Right atrium auricular region (tissue), 2 donors: ENCODE measurements at regions not wholly inside any gene's neighbourhood (a gene's known extent, or its start where the extent isn't known, plus 50 kb on each side); places are given as distances from the start of the nearest gene placed in this dataset.

Experiments
- DNase-seq: peaks from one replicate; pipeline ENCODE4 v3.0.0-alpha.2; 2019; ENCODE audit warnings: low spot score
- H3K27ac ChIP-seq, 2 donors: fragments of 200-600 bp; sonication (generic); 1 replicate in 1 of 2; 2 replicates in 1 of 2; pipeline ENCODE4 v1.5.1; 2016 to 2019
- H3K27me3 ChIP-seq, 2 donors: fragments of 200-600 bp; sonication (generic); one replicate each; pipeline versions ENCODE4 v1.5.1 to v1.6.0; 2017 to 2019
- H3K36me3 ChIP-seq: fragments of 200-600 bp; sonication (generic); one replicate; pipeline ENCODE4 v1.5.1; 2016
- H3K4me1 ChIP-seq, 2 donors: fragments of 200-600 bp; sonication (generic); one replicate each; pipeline versions ENCODE4 v1.5.1 to v1.6.0; 2017 to 2019
- H3K4me3 ChIP-seq, 2 donors: fragments of 200-600 bp; sonication (generic); 1 replicate in 1 of 2; 2 replicates in 1 of 2; pipeline ENCODE4 v1.5.1; 2017 to 2019; ENCODE audit warnings: mild to moderate bottlenecking in 1 of 2, moderate library complexity in 1 of 2
- H3K9me3 ChIP-seq, 2 donors: fragments of 200-600 bp; sonication (generic); one replicate each; pipeline ENCODE4 v1.5.1; 2019
- TF ChIP-seq, protein P1 (sequence below), 2 donors: fragments of 200-600 bp; sonication (generic); IDR thresholded peaks; one replicate each; pipeline ENCODE4 v1.5.1; 2019; ENCODE audit warnings: antibody characterized with exemption in 2 of 2

GRCh38 chr12:124632519-124632984 lies 65.1 kb upstream of the NCOR2 start:
- Histone ChIP-seq H3K9me3 (no peaks in the 10 kb centered on the region), H3K27me3 (no peaks in the 10 kb centered on the region), H3K4me3 (no peak overlapping the region), H3K4me1 (peaks cover 0 to 12% of the 10 kb centered on the region in 2 donors), H3K36me3 (no peaks in the 10 kb centered on the region), H3K27ac (no peak overlapping the region)
- TF ChIP-seq, protein P1, sequence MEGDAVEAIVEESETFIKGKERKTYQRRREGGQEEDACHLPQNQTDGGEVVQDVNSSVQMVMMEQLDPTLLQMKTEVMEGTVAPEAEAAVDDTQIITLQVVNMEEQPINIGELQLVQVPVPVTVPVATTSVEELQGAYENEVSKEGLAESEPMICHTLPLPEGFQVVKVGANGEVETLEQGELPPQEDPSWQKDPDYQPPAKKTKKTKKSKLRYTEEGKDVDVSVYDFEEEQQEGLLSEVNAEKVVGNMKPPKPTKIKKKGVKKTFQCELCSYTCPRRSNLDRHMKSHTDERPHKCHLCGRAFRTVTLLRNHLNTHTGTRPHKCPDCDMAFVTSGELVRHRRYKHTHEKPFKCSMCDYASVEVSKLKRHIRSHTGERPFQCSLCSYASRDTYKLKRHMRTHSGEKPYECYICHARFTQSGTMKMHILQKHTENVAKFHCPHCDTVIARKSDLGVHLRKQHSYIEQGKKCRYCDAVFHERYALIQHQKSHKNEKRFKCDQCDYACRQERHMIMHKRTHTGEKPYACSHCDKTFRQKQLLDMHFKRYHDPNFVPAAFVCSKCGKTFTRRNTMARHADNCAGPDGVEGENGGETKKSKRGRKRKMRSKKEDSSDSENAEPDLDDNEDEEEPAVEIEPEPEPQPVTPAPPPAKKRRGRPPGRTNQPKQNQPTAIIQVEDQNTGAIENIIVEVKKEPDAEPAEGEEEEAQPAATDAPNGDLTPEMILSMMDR (IDR thresholded peaks at IDR 0.05), result no peak
- DNase-seq, result no peak

DNA sequence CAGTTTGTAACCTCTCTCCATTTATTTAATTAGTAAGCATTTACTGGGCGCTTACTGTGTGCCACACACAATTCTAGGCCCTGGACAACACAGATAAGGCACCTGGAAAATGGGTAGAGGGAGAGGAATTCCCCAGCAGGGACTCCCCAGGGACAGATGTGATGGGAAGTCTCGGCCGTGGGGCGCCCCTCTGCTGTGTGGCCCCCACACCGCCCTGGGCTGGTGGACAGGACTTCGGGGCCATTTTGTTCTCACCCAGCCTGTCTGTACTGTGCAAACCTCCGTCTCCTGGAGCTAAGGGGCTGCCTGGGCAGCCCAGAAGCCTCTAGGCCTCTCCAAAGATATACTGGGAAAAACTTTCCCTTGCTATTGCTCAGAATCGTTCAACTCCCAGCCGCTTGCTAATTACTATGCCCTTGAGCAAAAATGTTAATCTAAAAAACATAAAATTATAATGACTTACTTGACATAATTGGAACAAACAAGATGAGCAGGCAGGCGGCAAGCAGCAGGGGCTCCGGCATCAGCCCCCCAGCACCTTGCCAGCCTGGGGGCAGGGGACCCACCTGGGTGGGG lies 64.4 kb upstream of the NCOR2 start:
- TF ChIP-seq, protein P1 (IDR thresholded peaks at IDR 0.05), result no peak
- DNase-seq, result no peak
- Histone ChIP-seq H3K27me3 (no peaks in the 10 kb centered on the region), H3K36me3 (no peaks in the 10 kb centered on the region), H3K27ac (no peak overlapping the region), H3K4me1 (peaks cover 0 to 19% of the 10 kb centered on the region in 2 donors), H3K4me3 (no peak overlapping the region), H3K9me3 (no peaks in the 10 kb centered on the region)

DNA sequence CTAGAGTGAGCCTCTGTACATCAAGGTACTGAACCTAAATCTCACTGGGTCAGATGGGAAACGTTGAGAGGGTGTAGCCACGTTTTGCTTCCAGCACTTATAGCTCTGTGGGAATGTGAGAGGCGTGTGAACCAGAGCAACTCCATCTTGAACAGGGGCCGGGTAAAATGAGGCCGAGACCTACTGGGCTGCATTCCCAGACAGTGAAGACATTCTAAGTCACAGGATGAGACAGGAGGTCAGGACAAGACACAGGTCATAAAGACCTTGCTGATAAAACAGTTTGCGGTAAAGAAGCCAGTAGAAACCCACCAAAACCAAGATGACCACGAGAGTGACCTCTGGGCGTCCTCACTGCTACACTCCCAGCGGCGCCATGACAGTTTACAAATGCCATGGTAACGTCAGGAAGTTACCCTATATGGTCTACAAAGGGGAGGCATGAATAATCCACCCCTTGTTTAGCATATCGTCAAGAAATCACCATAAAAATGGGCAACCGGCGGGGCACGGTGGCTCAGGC lies 63.4 kb upstream of the NCOR2 start:
- H3K4me1 ChIP-seq, result peaks cover 0 to 22% of the 10 kb centered on the region in 2 donors
- TF ChIP-seq, protein P1 (IDR thresholded peaks at IDR 0.05), result no peak
- no peak for DNase-seq

DNA sequence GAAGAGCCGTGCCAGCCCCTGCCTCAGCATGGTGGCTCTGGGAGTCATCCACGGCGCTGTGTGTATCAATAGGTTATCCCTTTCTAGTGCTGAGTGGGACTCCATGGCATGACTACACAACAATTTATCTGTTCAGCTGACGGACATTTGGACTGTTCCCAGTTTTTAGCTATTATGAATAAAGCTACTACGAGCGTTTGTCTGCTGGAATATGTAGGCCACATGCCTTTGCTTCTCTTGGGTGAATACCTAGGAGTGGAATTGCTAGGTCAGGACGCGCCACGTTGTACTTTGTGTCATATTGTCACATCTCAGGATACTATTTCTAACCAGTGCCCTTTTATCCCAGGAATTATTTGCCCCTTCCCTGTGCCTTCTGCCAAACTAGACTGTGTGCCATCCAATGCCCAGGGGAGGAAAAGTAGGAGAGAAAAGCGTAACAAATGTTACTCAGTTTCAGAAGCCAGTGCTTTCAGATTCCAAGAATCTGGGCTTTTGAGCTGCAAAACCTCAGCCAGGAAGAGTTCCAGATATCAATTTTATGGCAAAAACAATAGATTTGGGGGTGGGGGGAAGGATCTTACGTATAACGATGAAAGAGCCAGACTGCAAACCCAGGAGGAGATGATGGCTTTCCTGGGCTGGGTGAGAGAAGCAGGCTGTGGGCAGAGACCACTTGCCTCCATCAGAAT lies 62.5 kb upstream of the NCOR2 start:
- DNase-seq, result no peak
- Histone ChIP-seq H3K36me3 (no peaks in the 10 kb centered on the region), H3K27ac (no peak overlapping the region), H3K4me3 (no peak overlapping the region), H3K4me1 (peaks cover 0 to 28% of the 10 kb centered on the region in 2 donors), H3K9me3 (no peaks in the 10 kb centered on the region), H3K27me3 (no peaks in the 10 kb centered on the region)
- TF ChIP-seq, protein P1 (IDR thresholded peaks at IDR 0.05), result no peak

More for the DNA sequence above, 63.4 kb upstream of the NCOR2 start:
- Histone ChIP-seq H3K27ac (no peak overlapping the region), H3K27me3 (no peaks in the 10 kb centered on the region), H3K4me3 (no peak overlapping the region), H3K9me3 (no peaks in the 10 kb centered on the region), H3K36me3 (no peaks in the 10 kb centered on the region)

GRCh38 chr12:124629117-124629516 lies 61.7 kb upstream of the NCOR2 start:
- DNase-seq, result no peak
- TF ChIP-seq, protein P1 (IDR thresholded peaks at IDR 0.05), result no peak
- H3K9me3 ChIP-seq, result no peaks in the 10 kb centered on the region
- peaks cover 0 to 28% of the 10 kb centered on the region in 2 donors for H3K4me1 ChIP-seq
- no peaks in the 10 kb centered on the region for H3K36me3 ChIP-seq
- no peaks in the 10 kb centered on the region for H3K27me3 ChIP-seq
- H3K4me3 ChIP-seq, result no peak overlapping the region
- H3K27ac ChIP-seq, result no peak overlapping the region
